RCC 7860 (cell line): ENCODE measurements at regions not wholly inside any gene's neighbourhood (a gene's known extent, or its start where the extent isn't known, plus 50 kb on each side); places are given as distances from the start of the nearest gene placed in this dataset.

Experiments
- DNase-seq: peaks from one replicate; pipeline ENCODE4 v3.0.0-alpha.2; 2015; ENCODE audit warnings: low spot score
- FAIRE-seq: peaks from 2 replicates; lab custom pipeline; 2012; peaks lifted over from hg19 to GRCh38; lab: Jason Lieb, UNC

DNA sequence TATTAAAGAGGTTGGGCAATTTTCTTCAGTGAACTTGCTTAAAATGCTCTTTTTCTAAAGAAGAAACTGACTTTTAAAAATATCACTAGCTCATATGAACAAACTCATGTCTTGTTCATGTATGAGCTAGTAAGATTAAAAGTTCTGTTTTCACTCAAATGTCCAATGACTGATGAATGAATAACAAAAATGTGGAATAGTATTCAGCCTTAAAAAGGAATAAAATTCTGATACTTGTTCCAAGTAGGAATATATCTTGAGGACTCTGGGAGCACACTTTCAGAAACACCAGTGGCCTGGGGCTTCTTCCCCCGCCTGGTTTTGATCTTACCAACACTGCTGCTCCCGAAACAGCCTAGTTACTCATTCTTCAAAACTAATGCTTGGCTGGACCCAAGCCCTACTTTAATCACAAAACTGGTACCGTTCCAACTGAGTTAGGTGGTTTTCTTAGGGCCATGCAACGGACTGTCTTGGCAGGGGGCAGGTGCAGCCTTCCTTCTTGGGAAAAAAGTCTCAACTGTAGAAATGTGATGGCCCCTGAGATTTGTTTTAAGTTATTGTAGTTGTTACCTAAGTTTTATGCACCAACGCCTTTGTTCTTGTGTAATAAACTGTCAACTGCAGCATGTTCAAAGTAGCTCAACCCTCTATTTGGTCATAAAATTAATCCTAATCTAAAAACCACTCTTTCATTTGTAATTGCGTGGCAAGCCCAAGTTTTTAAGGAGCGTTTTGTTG lies 116.0 kb downstream of the ETS2 start:
- FAIRE-seq = peak; percentile 89
- peak; percentile 42 for DNase-seq

DNA sequence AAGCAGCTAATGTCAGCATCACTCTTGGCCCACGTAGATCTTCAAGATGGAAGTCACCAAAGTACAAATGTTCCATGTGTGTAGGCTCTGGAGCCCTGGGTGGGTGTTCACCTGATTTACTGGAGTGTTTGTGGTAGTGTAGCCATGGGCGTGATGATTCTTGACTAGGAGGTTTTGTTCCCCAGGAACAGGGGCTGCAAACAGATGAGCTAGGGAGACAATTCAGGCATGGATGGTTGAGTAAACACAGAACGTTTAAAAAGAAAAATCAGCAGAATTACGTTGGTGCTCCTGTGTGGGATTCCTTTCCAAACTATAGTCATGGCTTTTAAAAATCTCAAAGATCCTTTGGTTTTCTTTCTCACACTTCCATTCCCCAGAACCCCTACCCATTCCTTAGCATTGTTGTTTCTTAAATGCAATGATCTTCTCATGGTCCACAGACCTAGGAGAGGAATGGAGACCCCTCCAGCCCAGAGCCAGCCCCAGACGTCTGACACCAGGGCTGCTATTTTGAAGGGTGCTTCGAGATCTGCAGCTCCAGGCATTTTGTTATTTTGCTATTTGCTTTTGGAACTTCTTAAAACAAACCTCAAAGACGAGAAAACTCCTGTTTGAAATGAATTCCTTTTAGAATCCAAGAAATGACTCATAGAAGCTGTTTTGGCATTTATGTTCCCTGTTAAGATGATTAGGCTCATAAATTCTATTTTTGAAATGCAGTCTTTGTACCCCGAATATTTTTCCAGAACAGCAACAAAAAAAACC lies 115.1 kb downstream of the ETS2 start:
- peak; percentile 39 for FAIRE-seq
- no peak for DNase-seq

DNA sequence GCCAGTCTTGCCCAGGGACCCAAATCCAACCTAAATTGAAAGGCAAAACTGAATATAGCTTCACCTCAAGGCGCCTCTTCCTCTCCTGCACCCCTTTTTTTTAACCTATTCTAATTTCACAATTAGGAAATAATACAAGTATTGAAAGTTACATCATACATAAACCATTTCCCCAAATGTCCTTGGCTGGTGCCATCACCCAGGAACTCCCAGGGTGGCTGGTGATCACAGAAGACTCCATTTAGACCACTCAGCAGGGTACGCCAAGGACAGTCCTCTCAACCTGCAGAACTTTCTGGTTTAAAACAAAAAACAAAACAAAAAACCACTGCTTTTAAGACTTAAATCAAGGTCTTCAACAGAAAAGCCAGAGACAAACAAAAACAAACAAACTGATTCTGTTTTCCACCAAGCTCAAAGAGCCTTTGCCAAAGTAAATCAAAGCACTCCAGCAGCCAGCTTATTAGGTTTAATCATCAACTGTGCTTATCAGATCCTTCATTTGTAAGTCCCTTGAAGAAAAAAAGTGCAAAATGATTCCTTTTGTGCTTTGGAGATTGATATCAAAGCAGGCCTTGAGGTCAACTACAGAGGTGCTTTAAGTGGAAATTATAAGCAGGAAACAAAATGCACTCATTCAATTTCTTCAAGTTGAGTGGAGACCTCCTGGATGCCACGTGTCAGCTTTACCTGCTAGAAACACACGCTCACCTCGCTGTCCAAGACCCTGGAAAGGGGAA lies 113.0 kb downstream of the ETS2 start:
- FAIRE-seq (no peak), DNase-seq (no peak)

DNA sequence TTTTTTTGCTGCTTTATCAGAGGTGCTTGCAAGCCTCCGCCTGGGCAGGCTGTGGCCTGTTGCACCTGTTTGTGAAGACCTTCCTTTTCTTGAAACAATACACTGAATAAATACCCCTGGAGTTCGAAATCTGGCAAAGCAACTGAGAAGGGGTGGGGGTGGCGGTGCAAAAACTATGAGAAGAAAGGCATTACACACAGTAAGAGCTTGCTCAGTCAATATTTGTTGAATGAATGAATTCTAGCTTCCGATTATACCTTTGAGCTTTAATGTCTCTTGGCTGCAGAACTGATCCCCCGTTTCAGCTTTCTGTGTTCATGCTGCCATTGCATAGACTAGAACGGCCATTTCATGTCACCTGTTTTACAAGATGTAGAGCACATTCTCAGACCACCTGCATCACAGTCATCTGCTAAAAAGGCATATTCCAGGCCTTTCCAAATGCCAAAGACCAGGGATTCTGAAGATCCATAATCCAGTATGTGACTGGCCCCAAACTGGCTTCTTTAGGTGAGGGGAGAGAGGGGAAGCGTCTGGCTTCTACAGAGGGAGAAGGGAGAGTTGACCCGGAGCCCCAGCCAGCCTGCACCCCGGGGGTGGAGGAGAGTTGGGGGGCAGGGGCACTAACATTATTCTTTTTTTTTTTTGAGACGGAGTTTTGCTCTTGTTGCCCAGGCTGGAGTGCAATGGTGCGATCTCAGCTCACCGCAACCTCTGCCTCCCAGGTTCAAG lies 111.5 kb downstream of the ETS2 start:
- FAIRE-seq (no peak), DNase-seq (no peak)

DNA sequence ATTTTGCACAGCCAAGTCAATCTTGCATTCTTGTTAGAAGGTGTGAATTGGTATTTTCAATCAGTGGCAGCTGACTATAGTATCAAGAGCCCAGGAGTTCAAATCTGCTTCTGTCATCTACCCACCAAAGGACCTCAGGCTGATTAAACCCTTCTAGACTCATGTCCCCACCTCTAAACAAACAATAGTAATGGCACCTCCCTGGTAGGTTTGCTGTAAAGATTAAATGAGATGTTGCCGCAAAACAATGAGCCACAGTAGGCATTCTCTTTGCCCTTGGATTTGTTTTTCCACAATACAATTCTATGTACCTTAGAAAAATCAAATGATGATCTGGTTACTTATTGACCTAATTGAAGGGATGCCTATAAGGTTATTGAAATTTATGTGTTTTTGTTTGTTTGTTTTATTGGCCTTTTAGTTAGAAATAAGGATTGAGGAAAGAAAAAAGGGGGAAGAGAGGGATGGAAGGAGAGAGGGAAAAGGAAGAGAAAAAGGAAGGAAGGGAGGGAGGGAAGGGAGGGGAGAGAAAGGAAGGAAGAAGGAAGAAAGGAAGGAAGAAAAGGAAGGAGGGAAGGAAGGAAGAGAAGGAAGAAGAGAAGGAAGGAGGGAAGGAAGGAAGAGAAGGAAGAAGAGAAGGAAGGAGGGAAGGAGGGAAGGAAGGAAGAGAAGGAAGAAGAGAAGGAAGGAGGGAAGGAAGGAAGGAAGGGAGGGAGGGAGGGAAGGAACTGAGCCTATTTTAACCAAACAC lies 110.7 kb downstream of the ETS2 start:
- DNase-seq (no peak), FAIRE-seq (no peak)

DNA sequence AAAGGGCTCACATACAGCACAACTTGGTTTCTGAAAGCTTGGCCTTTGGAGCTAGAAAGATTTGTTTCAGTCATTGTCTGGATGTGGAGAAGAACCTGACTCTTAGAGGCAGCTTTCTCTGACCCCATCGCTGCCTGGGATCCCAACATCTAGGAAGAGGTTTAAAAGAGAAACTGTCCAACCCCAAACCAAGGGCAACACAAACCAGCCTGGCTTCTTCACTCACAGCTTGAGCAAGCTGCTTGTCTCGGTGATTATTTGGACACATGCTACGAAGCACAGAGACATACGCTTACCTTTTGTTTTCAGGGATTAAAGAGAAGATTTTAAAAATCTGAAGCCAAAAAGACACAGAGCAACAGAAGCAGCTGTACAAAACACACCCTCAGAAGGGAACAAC lies 109.8 kb downstream of the ETS2 start:
- no peak for FAIRE-seq
- no peak for DNase-seq

DNA sequence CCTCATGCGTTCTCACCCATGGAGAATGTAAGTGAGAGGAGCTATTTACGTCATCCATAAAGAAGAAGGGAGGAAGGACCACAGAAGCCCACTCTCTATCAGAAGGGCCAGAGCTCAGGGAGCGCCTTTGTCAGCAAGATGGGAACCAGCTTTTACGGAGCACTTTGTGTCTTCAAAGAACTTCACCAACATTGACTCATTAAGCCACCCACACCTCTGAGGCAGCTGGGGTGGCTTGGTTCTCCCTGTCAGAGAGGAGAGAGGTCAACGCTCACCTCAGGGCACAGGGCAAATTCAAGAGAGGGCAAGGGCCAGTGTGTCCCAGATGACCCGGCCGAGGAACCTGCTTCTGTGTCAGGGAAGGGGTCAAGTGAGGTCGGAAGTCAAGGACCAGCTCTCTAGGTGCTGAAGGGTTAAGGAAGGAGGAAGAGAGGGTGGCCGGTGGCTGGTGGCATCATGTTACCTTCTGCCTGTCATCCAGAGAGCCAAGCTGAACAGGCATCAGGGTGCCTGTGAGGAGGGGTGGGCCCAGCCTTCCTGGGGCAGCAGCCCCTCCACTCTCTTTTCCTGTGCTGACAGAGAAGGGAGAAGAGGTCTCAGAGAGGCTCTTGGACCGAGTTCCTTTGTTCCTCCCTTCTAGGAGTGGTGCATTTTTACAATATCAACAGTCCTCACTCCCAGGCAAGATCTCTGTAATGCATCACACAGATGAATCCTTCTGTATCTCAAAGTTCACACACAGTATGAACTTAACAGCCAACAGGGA lies 109.0 kb downstream of the ETS2 start:
- FAIRE-seq (no peak), DNase-seq (no peak)

DNA sequence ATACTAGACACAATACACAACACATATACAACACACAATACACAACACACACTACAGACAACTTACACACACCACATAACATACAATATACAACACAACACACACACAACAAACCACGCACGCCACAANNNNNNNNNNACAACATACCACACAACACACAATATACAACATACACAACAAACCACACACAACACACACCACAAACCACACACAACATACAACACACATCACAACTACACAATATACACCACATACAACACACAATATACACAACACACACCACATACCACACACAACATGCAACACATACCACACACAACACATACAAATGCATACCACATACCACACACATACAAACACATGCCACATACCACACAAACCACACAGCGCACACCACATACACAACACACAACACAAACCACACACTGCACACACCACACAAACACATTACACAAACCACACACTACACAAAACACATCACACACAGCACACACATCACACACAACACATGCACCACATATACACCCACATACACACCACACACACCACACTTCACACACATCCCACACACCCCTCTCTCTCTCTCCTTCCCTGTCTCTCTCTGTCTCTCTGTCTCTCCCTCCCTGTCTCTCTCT lies 108.3 kb downstream of the ETS2 start:
- FAIRE-seq (no peak), DNase-seq (no peak)

DNA sequence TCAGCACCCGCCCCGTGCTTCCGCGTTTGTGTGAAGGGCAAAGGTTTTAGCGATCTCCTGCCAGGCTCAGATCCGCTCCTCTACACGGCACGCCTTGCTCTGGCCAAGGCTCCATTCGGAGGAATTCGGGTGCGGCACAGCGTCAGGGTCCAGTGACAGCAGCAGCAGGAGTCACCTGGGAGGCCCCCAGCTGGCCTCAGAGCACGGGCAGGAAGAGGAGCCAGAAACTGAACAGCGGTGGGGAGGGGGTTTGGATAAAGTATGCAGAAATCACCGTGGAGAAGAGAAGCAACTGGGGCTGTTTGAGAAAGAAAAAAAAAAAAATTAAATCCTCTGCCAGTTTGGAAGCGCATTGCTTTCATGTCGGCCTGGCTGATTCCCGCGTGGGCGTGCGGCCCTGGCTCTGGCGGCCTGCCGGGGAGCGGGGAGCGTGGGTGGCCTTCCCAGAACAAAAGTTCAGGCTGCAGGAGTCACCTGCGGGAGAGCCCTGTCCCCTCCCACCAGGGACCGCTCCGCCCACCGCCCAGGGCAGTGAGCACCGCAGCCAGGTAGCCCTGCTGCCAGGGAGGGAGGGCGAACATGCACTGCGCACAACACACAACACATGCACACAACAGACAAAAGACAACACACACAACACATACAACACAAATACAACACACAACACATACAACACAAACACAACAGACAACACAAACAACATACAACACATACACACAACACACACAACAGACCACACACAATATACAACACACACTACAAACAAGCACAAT lies 107.6 kb downstream of the ETS2 start:
- FAIRE-seq (no peak), DNase-seq (no peak)

DNA sequence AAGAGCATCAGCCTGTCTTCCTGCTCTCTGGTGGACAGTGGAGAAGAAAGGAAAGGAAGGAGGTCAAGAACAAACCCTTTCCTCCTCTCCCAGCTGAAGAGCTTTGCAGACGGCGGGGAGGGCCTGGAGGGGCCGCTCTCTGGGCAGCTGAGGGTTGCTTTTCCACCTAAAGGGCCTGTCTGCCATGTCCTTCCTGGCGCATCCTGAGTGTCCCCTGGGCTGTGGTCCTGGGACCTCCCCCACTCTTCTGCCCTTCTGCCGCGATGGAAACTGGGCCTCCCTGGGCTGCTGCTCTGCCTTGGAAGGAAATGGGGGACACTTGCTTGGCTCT lies 107.0 kb downstream of the ETS2 start:
- DNase-seq (no peak), FAIRE-seq (no peak)

DNA sequence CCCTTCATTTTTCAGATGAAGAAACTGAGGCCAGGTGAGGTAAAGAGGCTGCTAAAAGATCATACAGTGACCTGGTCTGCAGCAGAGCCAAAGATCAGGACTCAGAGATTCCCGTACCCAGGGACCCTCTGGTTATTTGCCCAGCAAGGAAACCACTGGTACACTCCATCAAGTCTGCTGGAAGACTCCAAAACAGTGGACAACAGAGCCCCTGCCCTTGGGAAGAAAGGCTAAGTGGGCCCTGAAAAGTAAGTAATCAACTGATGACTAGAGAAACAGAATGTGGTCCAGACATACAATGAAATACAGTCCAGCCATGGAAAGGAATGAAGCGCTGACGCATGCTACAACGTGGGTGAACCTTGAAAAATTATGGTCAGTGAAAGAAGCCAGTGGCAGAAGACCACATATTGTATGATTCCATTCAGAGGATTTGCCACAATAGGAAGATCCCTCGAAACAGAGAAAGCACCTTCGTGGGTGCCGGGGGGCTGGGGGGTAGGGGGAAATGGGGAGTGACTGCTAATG lies 106.4 kb downstream of the ETS2 start:
- no peak for FAIRE-seq
- DNase-seq = no peak

DNA sequence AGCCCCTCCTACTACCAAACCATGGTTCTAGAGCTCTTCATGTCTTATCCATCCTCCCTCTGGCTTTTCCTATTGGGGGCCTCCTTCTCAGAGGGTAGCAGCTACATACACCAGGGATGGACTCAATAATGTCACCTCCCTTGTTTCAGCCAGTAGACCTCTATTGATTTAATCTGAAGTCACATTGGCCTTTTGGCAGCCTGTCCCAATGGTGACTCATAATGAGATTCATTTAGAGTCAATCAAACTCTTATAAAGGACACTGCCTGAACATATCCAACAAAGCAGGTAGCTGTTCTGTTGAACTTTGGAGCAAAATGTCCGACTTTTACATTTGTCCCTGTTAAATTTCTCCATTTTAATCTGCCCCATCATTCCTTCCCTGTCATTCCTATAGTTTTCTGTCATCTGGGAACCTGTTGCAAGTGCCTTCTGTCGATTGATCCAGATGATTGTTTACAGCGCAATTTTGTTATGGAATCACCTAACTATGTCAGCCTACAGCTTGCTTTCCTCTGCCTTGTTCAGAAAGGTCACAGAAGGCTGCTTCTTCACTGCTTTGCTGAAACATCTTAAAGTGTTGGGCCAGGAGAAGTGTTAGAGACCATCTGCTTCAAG lies 105.9 kb downstream of the ETS2 start:
- no peak for DNase-seq
- no peak for FAIRE-seq

DNA sequence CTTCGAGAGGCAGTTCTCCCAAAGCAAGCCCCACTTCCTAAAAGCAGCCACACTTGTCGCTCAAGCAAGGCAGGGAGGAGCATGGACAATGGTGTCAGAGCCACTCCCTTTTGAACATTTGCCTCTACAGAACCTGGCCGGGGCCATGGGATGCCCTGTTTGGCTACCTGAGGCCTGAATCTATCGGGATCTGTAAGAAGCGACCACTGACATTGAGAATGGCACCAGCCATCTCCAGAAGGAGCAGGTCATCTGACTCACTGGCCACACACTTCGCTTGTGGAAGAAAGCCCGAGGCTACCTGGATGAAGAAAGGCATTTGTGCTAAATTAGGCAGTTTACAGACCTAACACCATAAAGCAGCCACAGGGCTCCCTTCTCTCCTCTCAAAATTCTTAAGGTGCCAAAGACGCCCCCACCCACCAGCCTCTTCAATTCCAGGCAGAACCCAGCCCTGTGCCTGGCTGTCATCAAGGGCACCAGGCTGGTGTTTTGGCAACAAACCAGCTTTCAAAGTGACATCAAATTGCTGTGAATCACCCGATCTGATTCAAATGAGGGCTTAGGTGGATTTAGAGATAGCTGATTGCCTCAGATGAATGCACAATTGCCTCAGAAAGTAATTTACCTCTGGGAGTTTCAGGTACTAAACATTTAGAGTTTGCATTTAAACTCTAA lies 104.8 kb downstream of the ETS2 start:
- DNase-seq (peak; percentile 50), FAIRE-seq (no peak)

DNA sequence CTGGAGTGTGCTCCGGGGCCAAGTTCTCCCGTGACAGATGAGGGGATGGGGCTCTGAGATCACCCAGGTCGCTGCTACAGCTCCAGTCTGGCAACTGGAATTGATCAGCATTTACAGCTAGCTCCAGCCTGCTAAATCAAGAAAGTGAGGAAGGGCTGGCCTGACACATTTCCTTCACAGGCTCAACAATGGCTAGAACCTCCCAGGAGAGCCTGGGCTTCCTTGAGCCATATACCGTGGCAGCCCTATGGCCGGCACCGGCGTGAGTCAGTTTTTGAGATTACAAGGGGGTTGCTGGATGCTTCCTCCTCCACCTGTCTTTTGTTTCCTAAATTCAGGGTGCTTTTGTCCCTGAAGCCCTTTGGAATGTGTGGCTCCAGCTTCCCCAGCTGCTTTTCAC lies 104.2 kb downstream of the ETS2 start:
- FAIRE-seq = no peak
- DNase-seq = no peak

DNA sequence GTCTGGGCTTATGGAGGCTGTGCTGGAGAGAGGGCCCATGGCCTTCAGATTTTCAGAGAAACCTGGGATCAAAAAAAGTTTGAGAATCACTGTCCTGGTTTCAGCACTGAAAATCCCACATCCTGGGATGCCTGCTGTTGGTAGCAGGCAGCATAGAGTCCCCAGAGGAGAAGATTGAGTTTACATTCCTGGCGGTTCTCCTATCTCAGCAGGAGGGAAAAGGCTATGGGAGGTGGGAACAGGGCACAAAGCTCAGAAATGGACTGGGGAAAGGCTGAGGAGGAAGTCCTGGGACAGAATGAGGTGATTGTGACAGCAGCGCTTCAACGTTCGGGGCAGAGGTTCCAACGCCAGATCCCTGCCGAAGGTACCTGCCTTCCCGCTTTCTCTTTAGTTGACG lies 103.4 kb downstream of the ETS2 start:
- FAIRE-seq (no peak), DNase-seq (no peak)

DNA sequence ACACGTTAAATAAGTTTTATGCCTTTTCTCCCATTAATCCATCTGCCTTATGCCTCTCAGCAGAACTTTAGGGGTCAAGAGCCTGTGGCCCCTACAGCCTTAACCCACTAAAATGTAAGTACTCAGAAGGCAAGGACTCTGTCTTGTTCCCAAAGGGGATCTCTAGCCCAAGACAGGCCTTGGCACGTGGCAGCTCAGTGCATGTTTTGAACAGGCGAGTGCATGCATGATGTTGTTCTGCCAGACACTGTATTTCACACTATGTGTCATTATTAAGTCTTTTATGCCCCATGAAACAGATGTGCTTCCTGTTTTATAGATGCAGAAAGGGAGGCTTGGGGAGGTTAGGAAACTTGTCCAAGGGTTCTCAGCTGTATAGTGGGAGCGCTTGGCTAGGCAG lies 102.8 kb downstream of the ETS2 start:
- no peak for DNase-seq
- FAIRE-seq = no peak

DNA sequence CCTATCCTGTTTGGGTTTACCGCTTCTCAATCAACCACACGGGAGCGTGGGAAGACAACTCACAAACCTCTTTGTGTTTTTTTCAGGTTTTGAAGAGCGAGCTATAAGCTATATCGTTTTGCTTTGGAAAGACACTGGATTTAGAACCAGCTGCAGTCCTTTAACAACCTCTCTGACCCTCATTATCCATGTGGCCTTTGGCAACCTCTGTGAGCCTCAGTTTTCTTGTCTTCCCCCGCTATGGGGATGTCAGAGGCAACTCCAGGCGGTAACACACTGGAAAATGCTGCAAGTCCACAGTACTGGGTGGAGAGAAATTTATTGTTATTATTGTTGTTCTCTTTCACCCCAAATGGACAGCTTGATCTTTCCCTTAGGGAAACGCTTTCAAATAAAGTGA lies 100.0 kb downstream of the ETS2 start:
- DNase-seq (no peak), FAIRE-seq (no peak)
